Loucy (cell line): ENCODE measurements at regions not wholly inside any gene's neighbourhood (a gene's known extent, or its start where the extent isn't known, plus 50 kb on each side); places are given as distances from the start of the nearest gene placed in this dataset.

Experiments
- H2AFZ ChIP-seq: fragments of 200-600 bp; sonication (generic); 2 replicates; pipeline ENCODE4 v1.6.0; 2016; ENCODE audit warnings: antibody characterized with exemption, mild to moderate bottlenecking, low read length, moderate library complexity
- H3F3A ChIP-seq: fragments of 200-600 bp; 2 replicates; pipeline ENCODE4 v1.6.0; 2016; ENCODE audit warnings: antibody characterized with exemption, low read depth, mild to moderate bottlenecking
- H3K27me3 ChIP-seq: fragments of 200-600 bp; sonication (generic); 2 replicates; pipeline ENCODE4 v1.6.1; 2014; ENCODE audit warnings: low read length, mild to moderate bottlenecking; ENCODE audit not compliant: insufficient read depth, poor library complexity, severe bottlenecking
- H3K36me3 ChIP-seq: fragments of 200-600 bp; sonication (generic); 2 replicates; pipeline ENCODE4 v1.6.1; 2016; ENCODE audit warnings: low read length; ENCODE audit not compliant: insufficient read depth
- H3K4me1 ChIP-seq: fragments of 200-600 bp; sonication (generic); 2 replicates; pipeline ENCODE4 v1.5.1; 2014; ENCODE audit warnings: low read length, mild to moderate bottlenecking; ENCODE audit not compliant: insufficient read depth, poor library complexity, severe bottlenecking
- H3K4me2 ChIP-seq: fragments of 200-600 bp; sonication (generic); 2 replicates; pipeline ENCODE4 v1.6.0; 2014; ENCODE audit warnings: antibody characterized with exemption, low read length, low read depth, mild to moderate bottlenecking; ENCODE audit not compliant: poor library complexity, severe bottlenecking
- H3K4me3 ChIP-seq: fragments of 200-600 bp; sonication (generic); 2 replicates; pipeline ENCODE4 v1.5.1; 2014; ENCODE audit warnings: low read length, mild to moderate bottlenecking, mixed read lengths; ENCODE audit not compliant: poor library complexity, severe bottlenecking
- H3K79me2 ChIP-seq: fragments of 200-600 bp; sonication (generic); 2 replicates; pipeline ENCODE4 v1.6.1; 2014; ENCODE audit warnings: low read length; ENCODE audit not compliant: insufficient read depth
- H3K9ac ChIP-seq: fragments of 200-600 bp; sonication (generic); 2 replicates; pipeline ENCODE4 v1.6.0; 2014; ENCODE audit warnings: mild to moderate bottlenecking, low read depth, low read length, moderate library complexity; ENCODE audit not compliant: poor library complexity, severe bottlenecking
- H3K9me2 ChIP-seq: fragments of 200-600 bp; sonication (generic); replicated peaks from 2 replicates; pipeline ENCODE4 v1.6.1; 2016; ENCODE audit warnings: low read depth, low read length, mixed read lengths
- H3K9me3 ChIP-seq: fragments of 200-600 bp; sonication (generic); 2 replicates; pipeline ENCODE4 v1.6.1; 2014; ENCODE audit warnings: mild to moderate bottlenecking, antibody characterized with exemption, low read length, low read depth; ENCODE audit not compliant: insufficient read depth
- H4K20me1 ChIP-seq: fragments of 200-600 bp; sonication (generic); 2 replicates; pipeline ENCODE4 v1.6.0; 2014; ENCODE audit warnings: antibody characterized with exemption, low read length, mild to moderate bottlenecking; ENCODE audit not compliant: insufficient read depth, poor library complexity, severe bottlenecking
- CTCF ChIP-seq: fragments of 200-600 bp; sonication (generic); conservative IDR thresholded peaks from 2 replicates; pipeline ENCODE4 v1.5.1; 2014; ENCODE audit warnings: mild to moderate bottlenecking, antibody characterized with exemption, low read length
- EZH2phosphoT487 ChIP-seq: fragments of 200-600 bp; IDR thresholded peaks from 2 replicates; pipeline ENCODE4 v1.6.1; 2018; ENCODE audit warnings: antibody characterized with exemption, mild to moderate bottlenecking, moderate library complexity, borderline replicate concordance

- Histone ChIP-seq H4K20me1 (no peaks in the 10 kb centered on the region), H3K79me2 (no peaks in the 10 kb centered on the region), H3K4me1 (peaks cover 26% of the 10 kb centered on the region), H3K9me3 (no peaks in the 10 kb centered on the region), H3K9ac (no peak overlapping the region), H3K36me3 (no peaks in the 10 kb centered on the region), H3F3A (no peaks in the 10 kb centered on the region), H3K9me2 (no peaks in the 10 kb centered on the region), H2AFZ (no peak overlapping the region), H3K4me3 (no peak overlapping the region), H3K4me2 (no peak overlapping the region), H3K27me3 (no peaks in the 10 kb centered on the region)
- TF ChIP-seq EZH2phosphoT487: no peak
- TF ChIP-seq CTCF: no peak
Observed at GRCh38 chr2:217436386-217436785, 566.4 kb downstream of the TNS1 start.

- peak overlapping the region; percentile 13 for H3K4me3 ChIP-seq
- no peaks in the 10 kb centered on the region for H3F3A ChIP-seq
- no peaks in the 10 kb centered on the region for H4K20me1 ChIP-seq
- no peaks in the 10 kb centered on the region for H3K9me3 ChIP-seq
- H3K9ac ChIP-seq: peak overlapping the region; percentile 2
- H3K36me3 ChIP-seq: no peaks in the 10 kb centered on the region
- peaks cover 20% of the 10 kb centered on the region for H3K4me1 ChIP-seq
- H2AFZ ChIP-seq: peak overlapping the region; percentile 37; the same call in 1 of the 2 replicates
- TF ChIP-seq EZH2phosphoT487 (no peak), CTCF (no peak)
- no peaks in the 10 kb centered on the region for H3K9me2 ChIP-seq
- no peaks in the 10 kb centered on the region for H3K79me2 ChIP-seq
- no peaks in the 10 kb centered on the region for H3K27me3 ChIP-seq
- peak overlapping the region; percentile 41 for H3K4me2 ChIP-seq
Observed at GRCh38 chr2:217434180-217434975, 568.4 kb downstream of the TNS1 start.

- H2AFZ ChIP-seq: peak overlapping the region; percentile 37
- H3K9me3 ChIP-seq: no peaks in the 10 kb centered on the region
- no peaks in the 10 kb centered on the region for H3K27me3 ChIP-seq
Observed at GRCh38 chr2:217433522-217433921, 569.3 kb downstream of the TNS1 start.

More at GRCh38 chr2:217433522-217433921, 569.3 kb downstream of the TNS1 start:
- Histone ChIP-seq H3K4me2 (peak overlapping the region; percentile 41), H3K9ac (no peak overlapping the region), H3K4me1 (peaks cover 20% of the 10 kb centered on the region), H3K4me3 (no peak overlapping the region), H3K79me2 (no peaks in the 10 kb centered on the region), H3F3A (no peaks in the 10 kb centered on the region), H3K9me2 (no peaks in the 10 kb centered on the region), H3K36me3 (no peaks in the 10 kb centered on the region), H4K20me1 (no peaks in the 10 kb centered on the region)
- no peak for TF ChIP-seq CTCF
- TF ChIP-seq EZH2phosphoT487: no peak
